ENCODE measurements at regions not wholly inside any gene's neighbourhood (a gene's known extent, or its start where the extent isn't known, plus 50 kb on each side); places are given as distances from the start of the nearest gene placed in this dataset.

- Histone ChIP-seq H3K4me1 (peaks cover 0 to 5% (median 0%) of the 10 kb centered on the region in 4 donors), H3K27ac (no peak overlapping the region), H3K4me3 (no peak overlapping the region), H3K9me3 (no peaks in the 10 kb centered on the region), H3K36me3 (no peaks in the 10 kb centered on the region), H3K27me3 (peaks cover 0 to 17% (median 0%) of the 10 kb centered on the region in 3 donors)
- TF ChIP-seq POLR2AphosphoS5 (IDR thresholded peaks at IDR 0.05) (no peak), EP300 (IDR thresholded peaks at IDR 0.05) (no peak), CTCF (IDR thresholded peaks at IDR 0.05) (no peak), POLR2A (IDR thresholded peaks at IDR 0.05) (no peak)
- 12 to 62% (median 23%) methylated on average over 2 of the region's 2 CpGs for WGBS, 5 donors
- DNase-seq: no peak
- intact Hi-C loops (cut with DNase I; ENCODE audit: low total_unique reads): no loop called here
Measured at GRCh38 chr16:77557385-77557784, 122.6 kb upstream of the ADAMTS18 start.

- no peak for DNase-seq
- no peak overlapping the region for H3K27ac ChIP-seq
- no peak for TF ChIP-seq POLR2A (IDR thresholded peaks at IDR 0.05)
- no peak for TF ChIP-seq CTCF (IDR thresholded peaks at IDR 0.05)
- no peak for TF ChIP-seq EP300 (IDR thresholded peaks at IDR 0.05)
- TF ChIP-seq POLR2AphosphoS5 (IDR thresholded peaks at IDR 0.05): no peak
- intact Hi-C loops (cut with DNase I; ENCODE audit: low total_unique reads): no loop called here
- no peaks in the 10 kb centered on the region for H3K9me3 ChIP-seq
- no peaks in the 10 kb centered on the region for H3K36me3 ChIP-seq
- H3K27me3 ChIP-seq: peaks cover 0 to 17% (median 0%) of the 10 kb centered on the region in 3 donors
- H3K4me1 ChIP-seq: peaks cover 0 to 5% (median 0%) of the 10 kb centered on the region in 4 donors
- no peak overlapping the region for H3K4me3 ChIP-seq
- WGBS, 5 donors: 46 to 75% (median 65%) methylated on average over 2 of the region's 2 CpGs
Measured at GRCh38 chr16:77558786-77559185, 124.0 kb upstream of the ADAMTS18 start.

DNA sequence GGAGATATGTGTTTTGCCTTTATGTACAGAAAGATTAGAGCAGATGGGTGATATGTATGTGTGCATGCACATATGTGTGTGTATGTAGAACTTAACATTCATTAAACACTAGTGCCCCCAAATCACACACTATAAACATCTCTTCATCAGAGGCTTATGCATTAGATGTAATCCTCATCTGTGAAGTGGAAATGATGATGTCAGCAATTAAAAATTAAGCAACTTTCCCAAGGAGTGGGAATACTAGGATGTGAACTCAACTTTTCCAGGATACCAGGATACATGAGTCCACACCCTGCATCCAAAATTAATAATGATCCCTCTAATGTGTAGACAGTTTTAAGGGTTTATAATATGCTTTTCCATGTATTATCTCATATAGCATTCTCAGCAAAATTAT lies 127.7 kb upstream of the ADAMTS18 start:
- no peaks in the 10 kb centered on the region for H3K36me3 ChIP-seq
- no peaks in the 10 kb centered on the region for H3K4me1 ChIP-seq
- intact Hi-C loops (cut with DNase I; ENCODE audit: low total_unique reads): no loop called here
- DNase-seq: no peak
- no peaks in the 10 kb centered on the region for H3K27me3 ChIP-seq
- TF ChIP-seq EP300 (IDR thresholded peaks at IDR 0.05) (no peak), CTCF (IDR thresholded peaks at IDR 0.05) (no peak)
- H3K4me3 ChIP-seq: no peak overlapping the region
- H3K27ac ChIP-seq: no peak overlapping the region
- no peaks in the 10 kb centered on the region for H3K9me3 ChIP-seq

DNA sequence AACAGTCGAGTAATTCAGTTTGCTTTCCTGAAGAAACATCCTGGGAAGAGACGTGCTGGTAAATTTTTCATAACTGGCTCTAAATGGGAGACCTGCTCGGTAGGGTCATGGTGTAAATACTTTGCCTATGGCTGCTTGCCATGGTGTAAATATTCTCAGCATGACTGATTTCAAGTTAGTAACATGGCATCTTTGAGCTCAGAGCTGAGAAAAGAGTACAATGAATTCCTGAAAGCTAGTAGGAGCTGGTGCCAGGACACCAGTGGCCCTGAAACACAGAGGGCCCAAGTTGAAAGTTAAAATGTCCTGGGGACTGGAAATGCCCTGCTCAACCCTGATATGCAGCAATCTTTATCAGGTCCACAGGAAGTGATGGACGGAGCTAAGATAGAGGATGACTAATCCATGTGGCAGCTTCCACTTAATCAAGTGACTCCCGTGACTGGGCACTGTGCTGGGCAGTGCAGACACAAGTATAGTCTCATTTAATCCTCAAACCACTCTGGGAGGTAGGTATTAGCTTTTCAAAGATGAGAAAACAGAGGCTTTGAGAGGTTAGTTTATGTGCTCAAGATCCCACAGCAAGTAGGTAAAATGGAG lies 130.1 kb upstream of the ADAMTS18 start:
- H3K27ac ChIP-seq: no peak overlapping the region
- H3K4me3 ChIP-seq: no peak overlapping the region
- TF ChIP-seq EP300 (IDR thresholded peaks at IDR 0.05): no peak
- TF ChIP-seq POLR2AphosphoS5 (IDR thresholded peaks at IDR 0.05): no peak
- no peak for TF ChIP-seq POLR2A (IDR thresholded peaks at IDR 0.05)
- TF ChIP-seq CTCF (IDR thresholded peaks at IDR 0.05): no peak
- H3K9me3 ChIP-seq: no peaks in the 10 kb centered on the region
- DNase-seq: no peak
- no peaks in the 10 kb centered on the region for H3K4me1 ChIP-seq
- H3K27me3 ChIP-seq: peaks cover 0 to 3% (median 0%) of the 10 kb centered on the region in 3 donors
- no peaks in the 10 kb centered on the region for H3K36me3 ChIP-seq
- intact Hi-C loops (cut with DNase I; ENCODE audit: low total_unique reads): no loop called here
- WGBS, 5 donors: 38 to 57% (median 49%) methylated on average over 5 of the region's 5 CpGs

Measured in stomach (tissue), 8 donors.